Cardiac muscle cell (in vitro differentiated cells and primary cell): ENCODE measurements at regions not wholly inside any gene's neighbourhood (a gene's known extent, or its start where the extent isn't known, plus 50 kb on each side); places are given as distances from the start of the nearest gene placed in this dataset.

ENCODE experiments used
- DNase-seq, 2 donors: peaks; one replicate each; pipeline versions ENCODE4 v3.0.0 to v3.0.0-alpha.2; 2010 to 2017; ENCODE audit warnings: low read depth in 1 of 2, low spot score in 1 of 2
- H3K27ac ChIP-seq: fragments of 200-600 bp; sonication (generic); 2 replicates; pipeline ENCODE4 v1.5.1; 2016
- H3K27me3 ChIP-seq: fragments of 200-600 bp; sonication (generic); 2 replicates; pipeline ENCODE4 v1.6.0; 2016; ENCODE audit warnings: control low read depth
- H3K36me3 ChIP-seq: fragments of 200-600 bp; sonication (generic); 2 replicates; pipeline ENCODE4 v1.5.1; 2016; ENCODE audit warnings: control low read depth
- H3K4me1 ChIP-seq: fragments of 200-600 bp; sonication (generic); 2 replicates; pipeline ENCODE4 v1.8.1; 2017; ENCODE audit warnings: low read depth, mild to moderate bottlenecking, mixed run types
- H3K4me3 ChIP-seq: fragments of 200-600 bp; sonication (generic); 2 replicates; pipeline ENCODE4 v1.5.1; 2016; ENCODE audit warnings: mild to moderate bottlenecking
- H3K9me3 ChIP-seq: fragments of 200-600 bp; sonication (generic); 2 replicates; pipeline ENCODE4 v1.5.1; 2017; ENCODE audit warnings: low read depth, mild to moderate bottlenecking, control low read depth
- TF ChIP-seq, protein P1 (sequence below): IDR thresholded peaks from 2 replicates; pipeline ENCODE4 v1.5.1; 2012; ENCODE audit warnings: low read depth, mild to moderate bottlenecking, low read length

- H3K4me3 ChIP-seq: no peak overlapping the region
- TF ChIP-seq, protein P1, sequence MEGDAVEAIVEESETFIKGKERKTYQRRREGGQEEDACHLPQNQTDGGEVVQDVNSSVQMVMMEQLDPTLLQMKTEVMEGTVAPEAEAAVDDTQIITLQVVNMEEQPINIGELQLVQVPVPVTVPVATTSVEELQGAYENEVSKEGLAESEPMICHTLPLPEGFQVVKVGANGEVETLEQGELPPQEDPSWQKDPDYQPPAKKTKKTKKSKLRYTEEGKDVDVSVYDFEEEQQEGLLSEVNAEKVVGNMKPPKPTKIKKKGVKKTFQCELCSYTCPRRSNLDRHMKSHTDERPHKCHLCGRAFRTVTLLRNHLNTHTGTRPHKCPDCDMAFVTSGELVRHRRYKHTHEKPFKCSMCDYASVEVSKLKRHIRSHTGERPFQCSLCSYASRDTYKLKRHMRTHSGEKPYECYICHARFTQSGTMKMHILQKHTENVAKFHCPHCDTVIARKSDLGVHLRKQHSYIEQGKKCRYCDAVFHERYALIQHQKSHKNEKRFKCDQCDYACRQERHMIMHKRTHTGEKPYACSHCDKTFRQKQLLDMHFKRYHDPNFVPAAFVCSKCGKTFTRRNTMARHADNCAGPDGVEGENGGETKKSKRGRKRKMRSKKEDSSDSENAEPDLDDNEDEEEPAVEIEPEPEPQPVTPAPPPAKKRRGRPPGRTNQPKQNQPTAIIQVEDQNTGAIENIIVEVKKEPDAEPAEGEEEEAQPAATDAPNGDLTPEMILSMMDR: no peak
- peak overlapping the region; percentile 31 for H3K27ac ChIP-seq
- DNase-seq: no peak
- peaks cover 20% of the 10 kb centered on the region for H3K4me1 ChIP-seq
- H3K9me3 ChIP-seq: no peaks in the 10 kb centered on the region
- no peaks in the 10 kb centered on the region for H3K36me3 ChIP-seq
- H3K27me3 ChIP-seq: no peaks in the 10 kb centered on the region
These were observed 540.2 kb downstream of the CSNK1G3 start for GRCh38 chr5:124052201-124052600.

- Histone ChIP-seq H3K4me1 (peaks cover 11% of the 10 kb centered on the region), H3K4me3 (no peak overlapping the region), H3K36me3 (no peaks in the 10 kb centered on the region), H3K27me3 (no peaks in the 10 kb centered on the region), H3K27ac (no peak overlapping the region), H3K9me3 (no peaks in the 10 kb centered on the region)
- TF ChIP-seq, protein P1: no peak
- DNase-seq: no peak
These were observed 538.3 kb downstream of the CSNK1G3 start for GRCh38 chr5:124050120-124050770.

- no peak overlapping the region for H3K27ac ChIP-seq
- H3K36me3 ChIP-seq: no peaks in the 10 kb centered on the region
- H3K4me3 ChIP-seq: no peak overlapping the region
- no peaks in the 10 kb centered on the region for H3K4me1 ChIP-seq
- no peaks in the 10 kb centered on the region for H3K27me3 ChIP-seq
- no peaks in the 10 kb centered on the region for H3K9me3 ChIP-seq
- TF ChIP-seq, protein P1: no peak
- no peak for DNase-seq
These were observed 533.4 kb downstream of the CSNK1G3 start for GRCh38 chr5:124045412-124045811.

GRCh38 chr5:124044613-124045012 is 532.6 kb downstream of the CSNK1G3 start:
- DNase-seq: no peak
- H3K9me3 ChIP-seq: no peaks in the 10 kb centered on the region
- H3K27me3 ChIP-seq: no peaks in the 10 kb centered on the region

GRCh38 chr5:124043456-124043855 is 531.5 kb downstream of the CSNK1G3 start:
- no peak for DNase-seq

More at GRCh38 chr5:124044613-124045012, 532.6 kb downstream of the CSNK1G3 start:
- Histone ChIP-seq H3K4me1 (no peaks in the 10 kb centered on the region), H3K4me3 (no peak overlapping the region), H3K27ac (no peak overlapping the region), H3K36me3 (no peaks in the 10 kb centered on the region)
- TF ChIP-seq, protein P1: no peak

More at GRCh38 chr5:124043456-124043855, 531.5 kb downstream of the CSNK1G3 start:
- Histone ChIP-seq H3K4me1 (no peaks in the 10 kb centered on the region), H3K27me3 (no peaks in the 10 kb centered on the region), H3K27ac (no peak overlapping the region), H3K4me3 (no peak overlapping the region), H3K36me3 (no peaks in the 10 kb centered on the region), H3K9me3 (no peaks in the 10 kb centered on the region)
- TF ChIP-seq, protein P1: peak; percentile 7
